MM.1S (cell line): ENCODE measurements at regions not wholly inside any gene's neighbourhood (a gene's known extent, or its start where the extent isn't known, plus 50 kb on each side); places are given as distances from the start of the nearest gene placed in this dataset.
"Not testable (repeated sequence)": the region's sequence is repeated elsewhere in the genome, so short reads cannot be mapped to it uniquely, and the experiment has no call there.

Experiments used
- DNase-seq: peaks from one replicate; pipeline ENCODE4 v3.0.0-alpha.2; 2015
- H2AFZ ChIP-seq: fragments of 300-600 bp; sonication (generic); 2 replicates; pipeline ENCODE4 v1.6.0; 2016; ENCODE audit warnings: antibody characterized with exemption, low read length
- H3F3A ChIP-seq: fragments of 300-600 bp; sonication (generic); 2 replicates; pipeline ENCODE4 v1.6.1; 2016; ENCODE audit warnings: mild to moderate bottlenecking, antibody characterized with exemption, low read length, moderate library complexity, mixed read lengths; ENCODE audit not compliant: insufficient read depth
- H3K27ac ChIP-seq: fragments of 300-600 bp; sonication (generic); 2 replicates; pipeline ENCODE4 v1.5.1; 2016; ENCODE audit warnings: mild to moderate bottlenecking, low read length
- H3K27me3 ChIP-seq: fragments of 300-600 bp; sonication (generic); replicated peaks from 2 replicates; pipeline ENCODE4 v1.6.0; 2016; ENCODE audit warnings: low read length; ENCODE audit not compliant: insufficient read depth
- H3K36me3 ChIP-seq: fragments of 300-600 bp; sonication (generic); replicated peaks from 2 replicates; pipeline ENCODE4 v1.6.1; 2016; ENCODE audit warnings: mild to moderate bottlenecking, low read length, mixed read lengths; ENCODE audit not compliant: insufficient read depth
- H3K4me1 ChIP-seq: fragments of 300-600 bp; sonication (generic); 2 replicates; pipeline ENCODE4 v1.6.1; 2016; ENCODE audit warnings: low read length, mixed read lengths
- H3K4me2 ChIP-seq: fragments of 300-600 bp; sonication (generic); 2 replicates; pipeline ENCODE4 v1.6.0; 2016; ENCODE audit warnings: low read depth, low read length
- H3K4me3 ChIP-seq: fragments of 300-600 bp; sonication (generic); 2 replicates; pipeline ENCODE4 v1.5.1; 2016; ENCODE audit warnings: low read length, mixed read lengths
- H3K79me2 ChIP-seq: fragments of 300-600 bp; sonication (generic); 2 replicates; pipeline ENCODE4 v1.6.1; 2016; ENCODE audit warnings: mixed run types, low read length, mixed read lengths
- H3K9ac ChIP-seq: fragments of 300-600 bp; sonication (generic); 2 replicates; pipeline ENCODE4 v1.6.1; 2016; ENCODE audit warnings: low read length, mixed read lengths
- H3K9me2 ChIP-seq: fragments of 300-600 bp; sonication (generic); replicated peaks from 2 replicates; pipeline ENCODE4 v1.6.1; 2016; ENCODE audit warnings: mild to moderate bottlenecking, low read length, mixed read lengths; ENCODE audit not compliant: insufficient read depth
- H3K9me3 ChIP-seq: fragments of 300-600 bp; sonication (generic); replicated peaks from 2 replicates; pipeline ENCODE4 v1.6.1; 2016; ENCODE audit warnings: mild to moderate bottlenecking, low read length, mixed read lengths; ENCODE audit not compliant: insufficient read depth
- H4K20me1 ChIP-seq: fragments of 300-600 bp; sonication (generic); 2 replicates; pipeline ENCODE4 v1.6.1; 2016; ENCODE audit warnings: mild to moderate bottlenecking, low read length, moderate library complexity, mixed read lengths; ENCODE audit not compliant: insufficient read depth
- EZH2 ChIP-seq: fragments of 300-600 bp; sonication (generic); optimal IDR thresholded peaks from 2 replicates; pipeline ENCODE3; 2017; ENCODE audit warnings: low read depth, mild to moderate bottlenecking, antibody characterized with exemption, low read length, mixed read lengths
- EZH2phosphoT487 ChIP-seq: fragments of 300-600 bp; sonication (generic); IDR thresholded peaks from 2 replicates; pipeline ENCODE4 v1.6.1; 2018; ENCODE audit warnings: antibody characterized with exemption, low read length
- TF ChIP-seq, protein P1 (sequence below): fragments of 300-600 bp; sonication (generic); IDR thresholded peaks from 2 replicates; pipeline ENCODE4 v1.5.1; 2016; ENCODE audit warnings: antibody characterized with exemption, low read length, mixed read lengths

DNA sequence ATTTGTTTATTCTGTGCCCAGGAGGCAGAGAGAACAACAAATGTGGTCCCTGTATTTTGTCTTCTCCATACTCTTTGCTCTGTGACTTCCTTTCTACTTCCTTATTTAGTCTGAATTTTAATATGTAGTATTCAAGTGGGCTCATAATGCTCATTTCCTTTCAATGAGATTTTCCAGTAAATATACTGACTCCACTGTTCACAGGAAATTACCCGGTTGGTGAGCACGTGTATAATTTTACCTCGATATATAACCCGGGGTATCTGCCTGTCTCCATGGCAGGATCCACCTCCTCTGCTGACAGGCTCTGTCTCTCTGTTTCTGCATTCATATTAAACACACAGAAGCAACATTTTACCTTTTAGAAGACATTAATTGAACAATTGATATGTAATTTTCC is 166.0 kb downstream of the SLC38A4 start:
- Histone ChIP-seq H3K79me2 (no peaks in the 10 kb centered on the region), H3K4me3 (no peak overlapping the region), H3K36me3 (no peaks in the 10 kb centered on the region), H3K27me3 (no peaks in the 10 kb centered on the region), H3K4me2 (no peak overlapping the region), H3K9me3 (no peaks in the 10 kb centered on the region), H3K4me1 (peaks cover 23% of the 10 kb centered on the region), H3K27ac (no peak overlapping the region), H2AFZ (no peak overlapping the region), H3K9ac (no peak overlapping the region), H3F3A (0 out of 2 replicates have a peak, but pooled peaks cover 6% of the 10 kb centered on the region), H4K20me1 (no peaks in the 10 kb centered on the region), H3K9me2 (no peaks in the 10 kb centered on the region)
- DNase-seq = no peak
- TF ChIP-seq EZH2phosphoT487 (no peak), EZH2 (no peak)
- TF ChIP-seq, protein P1, sequence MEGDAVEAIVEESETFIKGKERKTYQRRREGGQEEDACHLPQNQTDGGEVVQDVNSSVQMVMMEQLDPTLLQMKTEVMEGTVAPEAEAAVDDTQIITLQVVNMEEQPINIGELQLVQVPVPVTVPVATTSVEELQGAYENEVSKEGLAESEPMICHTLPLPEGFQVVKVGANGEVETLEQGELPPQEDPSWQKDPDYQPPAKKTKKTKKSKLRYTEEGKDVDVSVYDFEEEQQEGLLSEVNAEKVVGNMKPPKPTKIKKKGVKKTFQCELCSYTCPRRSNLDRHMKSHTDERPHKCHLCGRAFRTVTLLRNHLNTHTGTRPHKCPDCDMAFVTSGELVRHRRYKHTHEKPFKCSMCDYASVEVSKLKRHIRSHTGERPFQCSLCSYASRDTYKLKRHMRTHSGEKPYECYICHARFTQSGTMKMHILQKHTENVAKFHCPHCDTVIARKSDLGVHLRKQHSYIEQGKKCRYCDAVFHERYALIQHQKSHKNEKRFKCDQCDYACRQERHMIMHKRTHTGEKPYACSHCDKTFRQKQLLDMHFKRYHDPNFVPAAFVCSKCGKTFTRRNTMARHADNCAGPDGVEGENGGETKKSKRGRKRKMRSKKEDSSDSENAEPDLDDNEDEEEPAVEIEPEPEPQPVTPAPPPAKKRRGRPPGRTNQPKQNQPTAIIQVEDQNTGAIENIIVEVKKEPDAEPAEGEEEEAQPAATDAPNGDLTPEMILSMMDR = no peak

DNA sequence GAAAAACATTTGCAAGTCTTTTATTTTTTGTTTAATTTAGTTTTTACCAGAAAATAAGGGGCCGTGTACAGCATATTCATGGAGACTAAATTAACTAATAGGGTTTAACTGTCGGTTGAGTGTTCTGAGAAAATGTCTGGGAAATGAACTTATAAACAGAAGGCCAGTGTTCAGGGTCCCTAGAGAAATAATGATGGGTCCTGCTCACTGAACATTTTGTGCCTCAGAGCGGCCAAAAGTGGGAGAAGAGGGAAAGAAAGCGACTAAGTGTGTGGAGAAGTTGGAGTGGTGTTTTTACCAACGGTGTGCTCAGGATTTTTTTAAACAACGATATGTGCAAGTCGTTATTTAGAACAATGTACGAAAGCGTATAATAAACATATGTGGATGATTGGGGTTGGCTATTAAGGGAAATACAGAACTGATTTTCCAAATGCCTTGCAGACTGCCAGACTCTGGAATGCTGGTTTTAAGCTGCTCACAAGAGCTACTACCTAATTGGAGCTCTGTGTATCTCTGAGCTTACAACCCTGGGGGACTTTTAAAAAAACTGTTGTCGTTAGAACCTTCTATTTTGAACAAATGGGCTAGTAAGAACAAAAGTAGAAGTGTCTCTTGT is 166.7 kb downstream of the SLC38A4 start:
- H4K20me1 ChIP-seq = no peaks in the 10 kb centered on the region

DNA sequence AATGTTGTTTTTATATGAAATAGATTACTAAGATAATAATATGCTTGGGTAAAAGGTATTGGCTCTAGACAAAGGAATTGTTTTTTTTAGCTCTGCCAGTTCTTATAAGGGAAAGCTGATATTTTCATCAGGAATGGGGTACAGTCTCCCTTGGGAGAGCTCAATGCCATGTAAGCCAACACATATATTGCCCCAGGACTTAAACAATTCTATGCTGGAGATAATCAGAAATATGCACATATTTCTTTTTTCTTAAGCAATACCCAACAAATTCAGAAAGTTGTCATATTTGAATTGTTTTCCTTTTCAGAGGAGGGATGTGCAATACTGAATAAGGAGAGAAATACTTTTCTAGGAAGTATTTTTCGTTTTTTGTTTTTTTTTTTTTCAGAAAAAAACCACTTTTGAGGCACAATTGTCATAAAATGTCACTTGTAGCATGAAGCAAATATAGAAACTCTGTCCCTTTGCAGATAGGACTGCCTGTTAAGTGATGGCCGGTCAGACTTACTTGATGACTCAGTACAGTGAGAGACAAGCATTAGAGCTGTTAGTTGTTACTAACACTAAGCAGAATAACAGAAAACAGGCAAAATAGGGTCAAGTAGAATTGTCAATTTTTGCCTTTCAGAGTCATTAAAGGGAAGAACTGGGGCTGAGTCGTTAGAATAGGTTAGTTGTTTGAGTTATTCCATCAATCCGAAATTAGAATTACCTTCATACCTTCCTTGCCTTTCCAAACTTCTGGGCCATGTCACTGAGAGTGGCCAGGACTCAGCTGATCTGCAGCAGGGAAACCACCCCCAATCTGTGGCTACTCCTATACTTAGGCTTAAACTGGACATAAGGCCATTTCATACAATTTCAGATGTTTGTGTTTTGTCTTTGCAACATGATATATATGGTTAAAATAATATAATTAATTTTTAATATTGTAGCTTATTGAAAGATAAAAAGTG is 168.1 kb downstream of the SLC38A4 start:
- no peaks in the 10 kb centered on the region for H3K36me3 ChIP-seq
- no peaks in the 10 kb centered on the region for H3K9me2 ChIP-seq
- H2AFZ ChIP-seq = no peak overlapping the region
- no peak for DNase-seq
- no peaks in the 10 kb centered on the region for H4K20me1 ChIP-seq
- H3K27ac ChIP-seq = no peak overlapping the region
- no peak overlapping the region for H3K4me3 ChIP-seq
- no peaks in the 10 kb centered on the region for H3K79me2 ChIP-seq
- TF ChIP-seq EZH2phosphoT487 (no peak), EZH2 (no peak)
- TF ChIP-seq, protein P1 = no peak
- 0 out of 2 replicates have a peak, but pooled peaks cover 3% of the 10 kb centered on the region for H3F3A ChIP-seq
- H3K9ac ChIP-seq = no peak overlapping the region
- H3K9me3 ChIP-seq = no peaks in the 10 kb centered on the region
- peaks cover 17% of the 10 kb centered on the region for H3K4me1 ChIP-seq
- no peak overlapping the region for H3K4me2 ChIP-seq
- H3K27me3 ChIP-seq = no peaks in the 10 kb centered on the region

More for the DNA sequence above, 166.7 kb downstream of the SLC38A4 start:
- Histone ChIP-seq H3K27ac (no peak overlapping the region), H3K9me2 (no peaks in the 10 kb centered on the region), H3K79me2 (no peaks in the 10 kb centered on the region), H3K9me3 (no peaks in the 10 kb centered on the region), H3K36me3 (no peaks in the 10 kb centered on the region), H3K27me3 (no peaks in the 10 kb centered on the region), H3F3A (0 out of 2 replicates have a peak, but pooled peaks cover 3% of the 10 kb centered on the region), H3K9ac (no peak overlapping the region), H3K4me1 (peaks cover 17% of the 10 kb centered on the region), H3K4me3 (no peak overlapping the region), H3K4me2 (no peak overlapping the region), H2AFZ (no peak overlapping the region)
- DNase-seq = no peak
- TF ChIP-seq, protein P1 = no peak
- no peak for TF ChIP-seq EZH2phosphoT487
- TF ChIP-seq EZH2 = no peak

DNA sequence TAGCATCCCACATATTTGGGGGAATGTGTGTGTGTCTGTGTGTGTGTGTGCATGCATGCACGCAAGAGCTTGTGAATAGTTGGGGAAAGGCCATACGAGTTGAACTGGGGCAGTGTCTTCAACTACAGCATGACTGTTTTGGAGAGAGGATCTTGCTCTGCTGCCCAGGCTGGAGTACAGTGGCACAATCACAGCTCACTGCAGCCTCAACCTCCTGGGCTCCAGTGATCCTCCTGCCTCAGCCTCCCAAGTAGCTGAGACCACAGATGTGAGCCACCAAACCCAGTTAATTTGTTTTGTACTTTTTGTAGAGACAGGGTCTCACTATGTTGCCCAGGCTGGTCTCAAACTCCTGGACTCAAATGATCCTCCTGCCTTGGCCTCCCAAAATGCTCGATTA is 169.8 kb downstream of the SLC38A4 start:
- not testable (repeated sequence) for H3K36me3 ChIP-seq, H3K4me3 ChIP-seq, H3F3A ChIP-seq, H3K27ac ChIP-seq, H3K79me2 ChIP-seq, H3K9me3 ChIP-seq, DNase-seq, H3K4me2 ChIP-seq, H3K27me3 ChIP-seq, H4K20me1 ChIP-seq, H3K9ac ChIP-seq, H3K9me2 ChIP-seq, H2AFZ ChIP-seq, H3K4me1 ChIP-seq
